ENCODE measurements at regions not wholly inside any gene's neighbourhood (a gene's known extent, or its start where the extent isn't known, plus 50 kb on each side); places are given as distances from the start of the nearest gene placed in this dataset.
"Not testable (repeated sequence)": the region's sequence is repeated elsewhere in the genome, so short reads cannot be mapped to it uniquely, and the experiment has no call there.

GRCh38 chr14:41549821-41550607 lies 56.7 kb upstream of the LRFN5 start:
- no peak for DNase-seq (ENCODE audit: low read depth)

- no peak for DNase-seq (ENCODE audit: low read depth)
Observed at GRCh38 chr14:41549282-41549681, 57.4 kb upstream of the LRFN5 start.

DNA sequence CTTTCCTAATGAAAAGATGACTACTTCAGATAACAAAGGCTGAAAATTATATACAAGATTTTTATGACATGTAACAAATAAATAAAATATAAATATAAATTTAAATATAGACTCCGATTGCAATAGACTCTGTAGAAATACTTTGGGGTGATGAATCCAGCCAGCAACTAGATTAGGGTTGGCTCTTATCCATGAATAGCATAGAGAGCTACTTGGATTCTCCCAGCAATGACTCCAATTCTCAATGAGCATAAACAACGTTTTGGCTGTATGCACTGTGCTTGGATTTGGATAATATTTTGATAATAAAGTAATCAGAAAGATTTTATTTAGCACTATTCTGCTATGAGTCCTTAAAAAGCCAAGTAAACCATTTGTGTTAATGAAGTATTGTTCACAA lies 58.0 kb upstream of the LRFN5 start:
- DNase-seq (ENCODE audit: low read depth) = no peak

DNA sequence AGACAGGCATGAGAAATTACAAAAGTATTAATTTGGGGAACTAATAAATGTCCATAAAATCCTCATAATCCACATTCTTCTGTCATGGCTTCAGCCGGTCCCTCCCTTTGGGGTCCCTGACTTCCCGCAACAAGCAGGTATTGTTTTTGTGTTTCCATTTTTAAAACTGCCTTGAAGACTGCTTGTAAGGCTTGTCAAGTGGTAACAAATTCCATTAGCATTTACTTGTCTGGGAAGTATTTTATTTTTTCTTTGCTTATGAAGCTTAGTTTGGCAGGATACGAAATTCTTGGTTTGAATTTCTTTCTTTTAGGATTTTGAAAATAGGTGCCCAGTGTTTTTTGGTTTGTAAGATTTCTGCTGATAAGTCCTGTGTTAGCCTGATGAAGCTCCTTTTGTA lies 65.3 kb upstream of the LRFN5 start:
- no peak for DNase-seq (ENCODE audit: low read depth)

- DNase-seq (ENCODE audit: low read depth) = no peak
Observed at GRCh38 chr14:41532255-41532654, 74.4 kb upstream of the LRFN5 start.

GRCh38 chr14:41521891-41522290 lies 84.8 kb upstream of the LRFN5 start:
- DNase-seq (ENCODE audit: low read depth) = no peak

DNA sequence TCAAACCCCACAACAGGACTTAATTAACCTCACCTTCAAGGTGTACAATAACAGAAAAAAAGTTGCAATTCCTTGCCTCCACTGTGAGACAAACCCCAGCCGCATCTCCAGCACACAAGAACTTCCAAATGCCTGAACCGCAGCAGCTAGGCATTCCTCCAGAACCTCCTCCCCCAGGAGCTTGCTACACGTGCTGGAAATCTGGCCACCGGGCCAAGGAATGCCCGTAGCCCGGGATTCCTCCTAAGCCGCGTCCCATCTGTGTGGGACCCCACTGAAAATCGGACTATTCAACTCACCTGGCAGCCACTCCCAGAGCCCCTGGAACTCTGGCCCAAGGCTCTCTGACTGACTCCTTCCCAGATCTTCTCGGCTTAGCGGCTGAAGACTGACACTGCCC lies 88.6 kb upstream of the LRFN5 start:
- DNase-seq (ENCODE audit: low read depth) = not testable (repeated sequence)

- no peak for DNase-seq (ENCODE audit: low read depth)
Observed at GRCh38 chr14:41506552-41506951, 100.1 kb upstream of the LRFN5 start.

GRCh38 chr14:41505491-41505890 lies 101.2 kb upstream of the LRFN5 start:
- no peak for DNase-seq (ENCODE audit: low read depth)

DNA sequence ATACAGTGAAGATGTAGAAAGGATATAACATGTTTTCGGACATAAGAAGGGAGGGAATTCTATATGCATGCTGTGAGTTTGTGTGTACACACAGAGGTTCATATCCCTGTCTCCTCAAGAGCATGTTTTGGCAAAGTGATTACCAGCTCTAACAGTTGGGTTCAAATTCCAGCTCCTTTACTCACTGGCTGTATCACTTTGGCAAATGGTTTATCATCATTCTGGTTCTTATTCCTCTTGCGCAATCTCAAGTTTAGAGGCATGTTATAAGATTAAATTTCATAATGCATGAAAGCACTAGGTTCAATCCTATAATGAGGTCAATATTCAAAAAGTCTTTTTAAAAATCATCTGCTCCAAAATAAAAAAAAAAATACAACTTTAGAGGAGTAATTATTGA lies 107.7 kb upstream of the LRFN5 start:
- no peak for DNase-seq (ENCODE audit: low read depth)

- DNase-seq (ENCODE audit: low read depth) = no peak
Observed at GRCh38 chr14:41490323-41490722, 116.4 kb upstream of the LRFN5 start.

- no peak for DNase-seq (ENCODE audit: low read depth)
Observed at GRCh38 chr14:41489315-41489972, 117.2 kb upstream of the LRFN5 start.

- no peak for DNase-seq (ENCODE audit: low read depth)
Observed at GRCh38 chr14:41488401-41488800, 118.3 kb upstream of the LRFN5 start.

- DNase-seq (ENCODE audit: low read depth) = no peak
Observed at GRCh38 chr14:41482861-41483260, 123.8 kb upstream of the LRFN5 start.

- DNase-seq (ENCODE audit: low read depth) = no peak
Observed at GRCh38 chr14:41476526-41476925, 130.2 kb upstream of the LRFN5 start.

GRCh38 chr14:41461380-41461779 lies 145.3 kb upstream of the LRFN5 start:
- DNase-seq (ENCODE audit: low read depth) = no peak

DNA sequence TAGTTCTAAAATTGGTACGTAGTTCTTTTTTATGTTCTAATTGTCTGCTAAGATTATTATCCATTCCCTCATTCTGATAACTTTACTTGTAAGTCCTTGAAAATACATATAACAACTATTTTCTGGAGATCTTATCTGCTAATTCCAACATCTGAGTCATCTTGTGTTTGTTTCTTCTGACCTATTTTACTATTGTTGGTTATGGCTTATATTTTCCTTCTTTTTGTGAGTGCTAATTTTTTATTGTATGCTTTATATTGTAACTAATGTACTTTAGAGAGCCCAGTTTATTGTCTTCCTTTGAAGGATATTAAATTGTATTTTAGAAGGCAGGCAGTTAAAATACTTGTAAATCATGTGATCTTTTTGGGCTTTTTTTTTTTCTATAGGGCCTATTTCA lies 149.3 kb upstream of the LRFN5 start:
- no peak for DNase-seq (ENCODE audit: low read depth)

GRCh38 chr14:41449066-41449465 lies 157.6 kb upstream of the LRFN5 start:
- no peak for DNase-seq (ENCODE audit: low read depth)

DNA sequence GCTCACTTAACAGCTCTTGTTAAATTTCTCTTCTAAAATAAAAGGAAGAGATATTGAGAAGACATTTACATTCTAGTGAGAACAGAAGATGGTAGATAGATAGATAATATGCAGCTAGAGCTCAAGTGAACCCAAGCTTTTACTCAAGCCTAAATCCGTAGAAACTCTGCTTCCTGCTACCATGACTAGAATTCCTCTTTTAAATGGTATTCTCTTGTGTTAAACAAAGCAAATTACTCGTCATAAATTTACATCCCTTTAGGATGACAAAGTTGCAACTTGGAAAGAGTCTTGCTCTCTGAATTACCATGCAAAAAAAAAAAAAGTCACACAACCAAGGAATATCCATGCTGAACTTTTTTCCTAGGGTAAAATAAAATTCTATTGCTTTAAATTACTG lies 160.7 kb upstream of the LRFN5 start:
- no peak for DNase-seq (ENCODE audit: low read depth)

GRCh38 chr14:41423503-41423902 lies 183.2 kb upstream of the LRFN5 start:
- DNase-seq (ENCODE audit: low read depth) = no peak

DNA sequence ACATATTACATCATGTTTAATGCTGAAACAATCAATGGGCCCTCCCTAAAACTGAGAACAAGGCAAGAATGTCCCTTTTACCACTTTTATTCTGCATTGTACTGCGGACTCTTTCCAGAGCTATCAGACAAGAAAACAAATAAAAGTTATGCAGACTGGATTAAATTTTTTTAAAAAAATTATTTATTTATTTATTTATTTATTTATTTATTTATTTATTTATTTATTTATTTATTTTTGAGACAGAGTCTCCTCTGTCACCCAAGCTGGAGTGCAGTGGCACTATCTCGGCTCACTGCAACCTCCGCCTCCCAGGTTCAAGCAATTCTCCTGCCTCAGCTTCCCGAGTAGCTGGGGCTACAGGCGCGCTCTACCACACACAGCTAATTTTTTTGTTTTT lies 185.4 kb upstream of the LRFN5 start:
- not testable (repeated sequence) for DNase-seq (ENCODE audit: low read depth)

DNA sequence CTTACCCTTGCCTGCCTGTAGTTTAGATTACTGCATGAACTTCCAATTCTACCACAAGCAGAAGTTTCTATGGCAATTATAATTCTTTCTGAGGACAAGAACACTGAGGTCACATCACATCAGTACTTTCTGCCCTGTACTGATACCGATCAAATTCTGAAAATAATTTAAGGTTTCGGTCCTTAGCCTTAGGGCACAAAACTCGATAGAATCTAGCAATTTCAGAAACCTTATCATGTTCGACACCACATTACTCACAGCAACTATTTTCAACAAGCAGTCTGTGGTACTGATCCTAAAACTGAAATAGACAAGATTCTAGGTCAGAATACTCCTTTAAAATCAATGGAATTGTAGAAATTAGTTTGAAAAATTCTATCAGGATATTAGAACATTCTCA lies 187.0 kb upstream of the LRFN5 start:
- DNase-seq (ENCODE audit: low read depth) = no peak

DNA sequence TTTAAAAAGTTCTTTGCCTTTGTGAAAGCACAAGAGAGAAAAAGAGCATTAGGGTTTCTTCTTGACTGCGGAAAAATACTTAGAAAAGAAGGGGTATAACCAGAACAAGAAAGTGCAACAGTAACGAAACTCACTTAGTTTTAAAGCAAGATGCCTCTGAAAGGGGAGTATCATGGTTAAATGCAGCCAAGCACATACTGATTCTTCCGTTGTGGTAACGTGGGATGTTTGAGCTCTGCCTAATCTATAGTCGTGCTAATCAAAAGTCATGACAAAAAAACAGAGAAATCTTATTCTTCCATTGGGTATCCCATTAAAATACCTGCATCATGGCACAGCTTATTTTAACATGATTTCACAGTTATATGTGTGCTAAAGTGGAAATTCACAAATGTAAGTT lies 187.8 kb upstream of the LRFN5 start:
- no peak for DNase-seq (ENCODE audit: low read depth)

- no peak for DNase-seq (ENCODE audit: low read depth)
Observed at GRCh38 chr14:41409806-41410205, 196.9 kb upstream of the LRFN5 start.

All from fibroblast of the conjunctiva (primary cell).